HG03378 (cell line): ENCODE measurements at regions not wholly inside any gene's neighbourhood (a gene's known extent, or its start where the extent isn't known, plus 50 kb on each side); places are given as distances from the start of the nearest gene placed in this dataset.
"Not testable (repeated sequence)": the region's sequence is repeated elsewhere in the genome, so short reads cannot be mapped to it uniquely, and the experiment has no call there.

Experiments
- ATAC-seq: cut with Tn5 transposase; IDR thresholded peaks from one replicate; pipeline ENCODE4 v1.9.1; 2021; ENCODE audit warnings: mild to moderate bottlenecking, moderate library complexity; ENCODE audit not compliant: unreplicated experiment

GRCh38 chr2:77831898-77832297, 309.7 kb upstream of the LRRTM4 start:
- ATAC-seq: no peak

- no peak for ATAC-seq
These were observed 312.3 kb upstream of the LRRTM4 start for GRCh38 chr2:77834360-77835002.

- no peak for ATAC-seq
These were observed 316.3 kb upstream of the LRRTM4 start for GRCh38 chr2:77838441-77838840.

- peak; percentile 69 for ATAC-seq
These were observed 316.9 kb upstream of the LRRTM4 start for GRCh38 chr2:77839102-77839501.

- ATAC-seq: no peak
These were observed 339.9 kb upstream of the LRRTM4 start for GRCh38 chr2:77862120-77862519.

GRCh38 chr2:77864426-77864825, 342.2 kb upstream of the LRRTM4 start:
- ATAC-seq: no peak

- no peak for ATAC-seq
These were observed 344.5 kb upstream of the LRRTM4 start for GRCh38 chr2:77866661-77867060.

- no peak for ATAC-seq
These were observed 345.0 kb upstream of the LRRTM4 start for GRCh38 chr2:77867146-77867545.

- ATAC-seq: no peak
These were observed 351.3 kb upstream of the LRRTM4 start for GRCh38 chr2:77873506-77873905.

- ATAC-seq: not testable (repeated sequence)
These were observed 378.0 kb upstream of the LRRTM4 start for GRCh38 chr2:77900211-77900610.

GRCh38 chr2:77910136-77910535, 388.0 kb upstream of the LRRTM4 start:
- no peak for ATAC-seq

GRCh38 chr2:77920838-77921366, 398.7 kb upstream of the LRRTM4 start:
- ATAC-seq: no peak

GRCh38 chr2:77922567-77922966, 400.4 kb upstream of the LRRTM4 start:
- ATAC-seq: no peak

- ATAC-seq: no peak
These were observed 415.2 kb upstream of the LRRTM4 start for GRCh38 chr2:77937366-77937765.

- no peak for ATAC-seq
These were observed 416.3 kb upstream of the LRRTM4 start for GRCh38 chr2:77938462-77938861.

- ATAC-seq: no peak
These were observed 417.2 kb upstream of the LRRTM4 start for GRCh38 chr2:77939370-77939769.

- ATAC-seq: no peak
These were observed 417.6 kb upstream of the LRRTM4 start for GRCh38 chr2:77939801-77940200.

- no peak for ATAC-seq
These were observed 432.8 kb upstream of the LRRTM4 start for GRCh38 chr2:77954931-77955330.

GRCh38 chr2:77962943-77963342, 440.8 kb upstream of the LRRTM4 start:
- no peak for ATAC-seq

GRCh38 chr2:77977471-77978063, 455.4 kb upstream of the LRRTM4 start:
- ATAC-seq: no peak

- ATAC-seq: no peak
These were observed 473.0 kb upstream of the LRRTM4 start for GRCh38 chr2:77995161-77995560.

- no peak for ATAC-seq
These were observed 477.2 kb upstream of the LRRTM4 start for GRCh38 chr2:77999376-77999775.

- no peak for ATAC-seq
These were observed 487.1 kb upstream of the LRRTM4 start for GRCh38 chr2:78009289-78009688.
